GM23248 (cell line): ENCODE measurements at regions not wholly inside any gene's neighbourhood (a gene's known extent, or its start where the extent isn't known, plus 50 kb on each side); places are given as distances from the start of the nearest gene placed in this dataset.

Experiments
- DNase-seq: peaks from one replicate; pipeline ENCODE4 v3.0.0-alpha.2; 2015
- H2AFZ ChIP-seq: fragments of 200-600 bp; sonication (generic); 2 replicates; pipeline ENCODE4 v1.6.1; 2016; ENCODE audit warnings: antibody characterized with exemption
- H3F3A ChIP-seq: fragments of 200-600 bp; sonication (generic); 2 replicates; pipeline ENCODE4 v1.6.1; 2016; ENCODE audit warnings: mild to moderate bottlenecking, antibody characterized with exemption, mixed run types; ENCODE audit not compliant: insufficient read depth
- H3K27ac ChIP-seq: fragments of 200-600 bp; sonication (generic); 2 replicates; pipeline ENCODE4 v1.5.1; 2016; ENCODE audit warnings: mild to moderate bottlenecking
- H3K27me3 ChIP-seq: fragments of 200-600 bp; sonication (generic); replicated peaks from 2 replicates; pipeline ENCODE4 v1.6.1; 2016; ENCODE audit warnings: mild to moderate bottlenecking; ENCODE audit not compliant: insufficient read depth
- H3K36me3 ChIP-seq: fragments of 200-600 bp; sonication (generic); 2 replicates; pipeline ENCODE4 v1.6.1; 2016; ENCODE audit warnings: low read depth, mild to moderate bottlenecking
- H3K4me1 ChIP-seq: fragments of 200-600 bp; sonication (generic); 2 replicates; pipeline ENCODE4 v1.6.1; 2016; ENCODE audit warnings: mild to moderate bottlenecking; ENCODE audit not compliant: insufficient read depth
- H3K4me2 ChIP-seq: fragments of 200-600 bp; sonication (generic); one replicate; pipeline ENCODE4 v1.6.1; 2016; ENCODE audit warnings: mild to moderate bottlenecking; ENCODE audit not compliant: unreplicated experiment
- H3K4me3 ChIP-seq: fragments of 200-600 bp; sonication (generic); 2 replicates; pipeline ENCODE4 v1.5.1; 2016; ENCODE audit warnings: mild to moderate bottlenecking
- H3K79me2 ChIP-seq: fragments of 200-600 bp; sonication (generic); 2 replicates; pipeline ENCODE4 v1.6.1; 2016; ENCODE audit warnings: mild to moderate bottlenecking; ENCODE audit not compliant: insufficient read depth
- H3K9ac ChIP-seq: fragments of 200-600 bp; sonication (generic); 2 replicates; pipeline ENCODE4 v1.6.1; 2016; ENCODE audit warnings: mild to moderate bottlenecking
- H3K9me2 ChIP-seq: fragments of 200-600 bp; sonication (generic); 2 replicates; pipeline ENCODE4 v1.6.1; 2016; ENCODE audit warnings: mixed run types, mild to moderate bottlenecking, moderate library complexity; ENCODE audit not compliant: insufficient read depth
- H3K9me3 ChIP-seq: fragments of 200-600 bp; sonication (generic); one replicate; pipeline ENCODE4 v1.6.1; 2017; ENCODE audit warnings: low read depth
- H4K20me1 ChIP-seq: fragments of 200-600 bp; sonication (generic); 2 replicates; pipeline ENCODE4 v1.6.0; 2016; ENCODE audit not compliant: insufficient read depth
- EZH2 ChIP-seq: fragments of 200-600 bp; sonication (generic); IDR thresholded peaks from 2 replicates; pipeline ENCODE4 v1.6.1; 2018; ENCODE audit warnings: antibody characterized with exemption, mild to moderate bottlenecking; ENCODE audit not compliant: insufficient read depth, poor library complexity, severe bottlenecking
- EZH2phosphoT487 ChIP-seq: fragments of 200-600 bp; sonication (generic); IDR thresholded peaks from 2 replicates; pipeline ENCODE4 v1.6.1; 2018; ENCODE audit warnings: antibody characterized with exemption, moderate library complexity, mild to moderate bottlenecking, low read depth; ENCODE audit not compliant: insufficient read depth
- WGBS, 2 experiments: methylation state at CpG; one replicate each; pipeline ENCODE4 v1.1.6; 2015 to 2017; ENCODE audit warnings: low lambda C conversion rate in 2 of 2, low coverage in 1 of 2; ENCODE audit errors: missing lambda C conversion rate in 2 of 2; 5-methylcytosine and 5-hydroxymethylcytosine counted together
- in situ Hi-C: fragments of 300-500 bp; cut with MboI; formaldehyde crosslinking; loops from 2 replicates; pipeline ENCODE4 v1.15.0; 2020

GRCh38 chr2:21757805-21758430 is 634.1 kb downstream of the TDRD15 start:
- H3K27ac ChIP-seq = no peak overlapping the region

GRCh38 chr2:21759819-21760218 is 636.1 kb downstream of the TDRD15 start:
- no peaks in the 10 kb centered on the region for H3K4me1 ChIP-seq
- H3K79me2 ChIP-seq = no peaks in the 10 kb centered on the region
- no peak overlapping the region for H3K4me3 ChIP-seq
- no peak overlapping the region for H3K27ac ChIP-seq
- in situ Hi-C loops = no loop called here
- no peaks in the 10 kb centered on the region for H3K9me3 ChIP-seq
- H3K9ac ChIP-seq = no peak overlapping the region
- no peaks in the 10 kb centered on the region for H4K20me1 ChIP-seq
- DNase-seq = no peak
- H3K9me2 ChIP-seq = no peaks in the 10 kb centered on the region
- no peaks in the 10 kb centered on the region for H3K36me3 ChIP-seq
- no peak overlapping the region for H2AFZ ChIP-seq
- no peak overlapping the region for H3K4me2 ChIP-seq
- no peaks in the 10 kb centered on the region for H3K27me3 ChIP-seq
- TF ChIP-seq EZH2phosphoT487 (no peak), EZH2 (no peak)
- H3F3A ChIP-seq = no peaks in the 10 kb centered on the region

More at GRCh38 chr2:21757805-21758430, 634.1 kb downstream of the TDRD15 start:
- TF ChIP-seq EZH2 (no peak), EZH2phosphoT487 (no peak)
- Histone ChIP-seq H3K4me1 (no peaks in the 10 kb centered on the region), H3K4me2 (no peak overlapping the region), H3K9ac (no peak overlapping the region), H3F3A (no peaks in the 10 kb centered on the region), H4K20me1 (no peaks in the 10 kb centered on the region), H2AFZ (no peak overlapping the region), H3K9me2 (no peaks in the 10 kb centered on the region), H3K79me2 (no peaks in the 10 kb centered on the region), H3K9me3 (no peaks in the 10 kb centered on the region), H3K4me3 (no peak overlapping the region), H3K27me3 (no peaks in the 10 kb centered on the region), H3K36me3 (no peaks in the 10 kb centered on the region)
- no peak for DNase-seq
- 1 to 2% methylated on average over 11 of the region's 11 CpGs for WGBS, 2 experiments
- in situ Hi-C loops = no loop called here

GRCh38 chr2:21761361-21761760 is 637.6 kb downstream of the TDRD15 start:
- no peak overlapping the region for H2AFZ ChIP-seq
- TF ChIP-seq EZH2 (no peak), EZH2phosphoT487 (no peak)
- no peak overlapping the region for H3K9ac ChIP-seq
- no peaks in the 10 kb centered on the region for H3K36me3 ChIP-seq
- H3K27ac ChIP-seq = no peak overlapping the region
- H3K4me1 ChIP-seq = no peaks in the 10 kb centered on the region
- in situ Hi-C loops = no loop called here
- H3K4me3 ChIP-seq = no peak overlapping the region
- no peaks in the 10 kb centered on the region for H3K27me3 ChIP-seq
- DNase-seq = no peak
- no peaks in the 10 kb centered on the region for H4K20me1 ChIP-seq
- no peak overlapping the region for H3K4me2 ChIP-seq
- H3F3A ChIP-seq = no peaks in the 10 kb centered on the region
- no peaks in the 10 kb centered on the region for H3K9me2 ChIP-seq
- no peaks in the 10 kb centered on the region for H3K79me2 ChIP-seq
- WGBS, 2 experiments = 30 to 35% methylated on average over 2 of the region's 2 CpGs
- no peaks in the 10 kb centered on the region for H3K9me3 ChIP-seq

GRCh38 chr2:21763501-21763900 is 639.7 kb downstream of the TDRD15 start:
- in situ Hi-C loops = no loop called here
- no peak for DNase-seq
- H3K4me3 ChIP-seq = no peak overlapping the region
- no peaks in the 10 kb centered on the region for H3K79me2 ChIP-seq
- H3K9me3 ChIP-seq = no peaks in the 10 kb centered on the region
- no peak overlapping the region for H3K4me2 ChIP-seq
- no peaks in the 10 kb centered on the region for H3K36me3 ChIP-seq
- H3K4me1 ChIP-seq = no peaks in the 10 kb centered on the region
- no peaks in the 10 kb centered on the region for H3K9me2 ChIP-seq
- H4K20me1 ChIP-seq = no peaks in the 10 kb centered on the region
- TF ChIP-seq EZH2 (no peak), EZH2phosphoT487 (no peak)
- no peak overlapping the region for H3K27ac ChIP-seq
- H3K27me3 ChIP-seq = no peaks in the 10 kb centered on the region
- no peak overlapping the region for H2AFZ ChIP-seq
- no peaks in the 10 kb centered on the region for H3F3A ChIP-seq
- no peak overlapping the region for H3K9ac ChIP-seq

- H3K9ac ChIP-seq = no peak overlapping the region
- no peaks in the 10 kb centered on the region for H3F3A ChIP-seq
- DNase-seq = no peak
- no peaks in the 10 kb centered on the region for H4K20me1 ChIP-seq
- WGBS, 2 experiments = 5 to 19% methylated on average over 1 of the region's 1 CpG
- no peak overlapping the region for H2AFZ ChIP-seq
- H3K36me3 ChIP-seq = no peaks in the 10 kb centered on the region
- no peak overlapping the region for H3K4me3 ChIP-seq
- no peaks in the 10 kb centered on the region for H3K9me3 ChIP-seq
- H3K4me1 ChIP-seq = no peaks in the 10 kb centered on the region
- no peaks in the 10 kb centered on the region for H3K9me2 ChIP-seq
- no peak overlapping the region for H3K4me2 ChIP-seq
- in situ Hi-C loops = no loop called here
- H3K27ac ChIP-seq = no peak overlapping the region
- no peaks in the 10 kb centered on the region for H3K79me2 ChIP-seq
- no peaks in the 10 kb centered on the region for H3K27me3 ChIP-seq
- TF ChIP-seq EZH2phosphoT487 (no peak), EZH2 (no peak)
These were observed 647.0 kb downstream of the TDRD15 start for GRCh38 chr2:21770787-21771186.
